ENCODE measurements at regions not wholly inside any gene's neighbourhood (a gene's known extent, or its start where the extent isn't known, plus 50 kb on each side); places are given as distances from the start of the nearest gene placed in this dataset.

- H3K4me3 Mint-ChIP-seq: no peak overlapping the region
- no peaks in the 10 kb centered on the region for H3K27me3 Mint-ChIP-seq (ENCODE audit: low read depth)
- H3K36me3 Mint-ChIP-seq (ENCODE audit: low read depth): no peaks in the 10 kb centered on the region
- H3K9me3 Mint-ChIP-seq: no peaks in the 10 kb centered on the region
- DNase-seq (ENCODE audit: low read depth, low spot score): no peak
- peaks cover 16% of the 10 kb centered on the region for H3K4me1 Mint-ChIP-seq
- no peak for TF ChIP-seq CTCF (conservative IDR thresholded peaks at IDR 0.05)
- no peak overlapping the region for H3K27ac Mint-ChIP-seq (ENCODE audit: unreplicated experiment)
Measured at GRCh38 chr3:459311-459670, 262.7 kb downstream of the CHL1 start.

- H3K36me3 Mint-ChIP-seq (ENCODE audit: low read depth): no peaks in the 10 kb centered on the region
- H3K4me3 Mint-ChIP-seq: no peak overlapping the region
- TF ChIP-seq CTCF (conservative IDR thresholded peaks at IDR 0.05): no peak
- H3K9me3 Mint-ChIP-seq: no peaks in the 10 kb centered on the region
- H3K4me1 Mint-ChIP-seq: peaks cover 16% of the 10 kb centered on the region
- no peak overlapping the region for H3K27ac Mint-ChIP-seq (ENCODE audit: unreplicated experiment)
- H3K27me3 Mint-ChIP-seq (ENCODE audit: low read depth): no peaks in the 10 kb centered on the region
- no peak for DNase-seq (ENCODE audit: low read depth, low spot score)
Measured at GRCh38 chr3:461006-461405, 264.4 kb downstream of the CHL1 start.

GRCh38 chr3:462851-463250, 266.3 kb downstream of the CHL1 start:
- Mint-ChIP-seq H3K36me3 (ENCODE audit: low read depth) (no peaks in the 10 kb centered on the region), H3K27me3 (ENCODE audit: low read depth) (no peaks in the 10 kb centered on the region), H3K9me3 (no peaks in the 10 kb centered on the region), H3K4me1 (peaks cover 16% of the 10 kb centered on the region), H3K4me3 (no peak overlapping the region), H3K27ac (ENCODE audit: unreplicated experiment) (no peak overlapping the region)
- DNase-seq (ENCODE audit: low read depth, low spot score): no peak
- TF ChIP-seq CTCF (conservative IDR thresholded peaks at IDR 0.05): no peak

DNA sequence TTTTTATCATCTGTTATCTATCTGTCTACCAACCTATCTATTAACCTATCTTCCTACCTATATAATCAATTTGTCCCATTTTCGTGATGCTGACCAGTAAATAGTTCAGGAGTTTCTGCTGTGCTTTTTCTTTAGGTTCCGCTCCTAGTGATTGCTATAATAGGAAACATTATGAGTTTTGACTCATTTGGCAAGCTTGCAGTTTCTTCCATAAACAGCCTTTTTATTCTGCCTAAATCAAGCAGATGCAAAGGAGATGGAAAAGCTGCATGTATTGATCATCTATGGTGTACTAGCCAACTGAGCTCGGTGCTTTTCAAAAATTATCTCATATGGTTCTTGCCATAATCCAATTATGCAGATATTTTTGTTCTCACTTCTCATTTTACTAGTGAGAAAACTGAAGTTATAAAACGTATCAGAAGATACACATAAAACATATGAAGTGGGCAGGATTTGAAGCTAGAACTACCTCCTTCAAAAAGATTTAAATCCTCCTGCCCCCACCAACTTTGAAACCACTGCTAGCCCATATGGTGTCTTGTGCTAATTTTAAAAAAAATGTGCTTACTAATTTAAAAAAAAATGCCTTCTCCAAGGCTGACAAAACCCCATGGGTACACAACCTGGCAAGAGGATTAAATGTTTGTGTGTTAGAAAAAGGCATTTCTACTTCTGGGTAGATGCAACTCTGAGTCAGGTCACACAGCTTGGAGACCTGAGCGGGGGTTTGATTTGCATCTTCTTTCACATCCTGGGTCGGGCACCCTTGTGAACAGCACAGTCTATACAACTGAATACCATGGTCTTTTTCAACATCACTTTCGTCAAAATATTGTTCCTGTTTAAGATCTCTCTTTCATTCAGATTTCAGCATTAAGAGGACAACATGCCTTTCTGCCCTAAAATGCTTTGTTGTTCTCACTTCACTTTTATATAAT, 267.0 kb downstream of the CHL1 start:
- Mint-ChIP-seq H3K27me3 (ENCODE audit: low read depth) (no peaks in the 10 kb centered on the region), H3K27ac (ENCODE audit: unreplicated experiment) (no peak overlapping the region), H3K4me3 (no peak overlapping the region), H3K36me3 (ENCODE audit: low read depth) (no peaks in the 10 kb centered on the region), H3K4me1 (peaks cover 19% of the 10 kb centered on the region), H3K9me3 (peaks cover 4% of the 10 kb centered on the region)
- no peak for TF ChIP-seq CTCF (conservative IDR thresholded peaks at IDR 0.05)
- DNase-seq (ENCODE audit: low read depth, low spot score): no peak

GRCh38 chr3:464255-464654, 267.7 kb downstream of the CHL1 start:
- peaks cover 4% of the 10 kb centered on the region for H3K9me3 Mint-ChIP-seq
- no peak overlapping the region for H3K27ac Mint-ChIP-seq (ENCODE audit: unreplicated experiment)
- peaks cover 11% of the 10 kb centered on the region for H3K4me1 Mint-ChIP-seq
- no peaks in the 10 kb centered on the region for H3K36me3 Mint-ChIP-seq (ENCODE audit: low read depth)
- TF ChIP-seq CTCF (conservative IDR thresholded peaks at IDR 0.05): no peak
- H3K4me3 Mint-ChIP-seq: no peak overlapping the region
- DNase-seq (ENCODE audit: low read depth, low spot score): no peak
- no peaks in the 10 kb centered on the region for H3K27me3 Mint-ChIP-seq (ENCODE audit: low read depth)

Measured in neural crest cell (in vitro differentiated cells).